Endothelial cell (in vitro differentiated cells): ENCODE measurements at regions not wholly inside any gene's neighbourhood (a gene's known extent, or its start where the extent isn't known, plus 50 kb on each side); places are given as distances from the start of the nearest gene placed in this dataset.

ENCODE experiments used
- DNase-seq: peaks from one replicate; pipeline ENCODE4 v3.0.0; 2021; ENCODE audit warnings: low spot score
- H3K27ac Mint-ChIP-seq: one replicate; pipeline ENCODE4 v1.8.0; 2021; ENCODE audit warnings: mixed read lengths, inconsistent platforms; ENCODE audit not compliant: unreplicated experiment
- H3K27me3 Mint-ChIP-seq: one replicate; pipeline ENCODE4 v1.8.0; 2021; ENCODE audit warnings: mild to moderate bottlenecking, moderate library complexity, mixed read lengths, inconsistent platforms; ENCODE audit not compliant: unreplicated experiment
- H3K36me3 Mint-ChIP-seq: one replicate; pipeline ENCODE4 v1.8.0; 2021; ENCODE audit warnings: mild to moderate bottlenecking, low read depth, mixed read lengths, inconsistent platforms; ENCODE audit not compliant: unreplicated experiment
- H3K4me1 Mint-ChIP-seq: one replicate; pipeline ENCODE4 v1.8.0; 2021; ENCODE audit warnings: mild to moderate bottlenecking, mixed read lengths, inconsistent platforms; ENCODE audit not compliant: unreplicated experiment
- H3K4me3 Mint-ChIP-seq: one replicate; pipeline ENCODE4 v1.8.0; 2021; ENCODE audit warnings: mild to moderate bottlenecking, mixed read lengths, inconsistent platforms; ENCODE audit not compliant: unreplicated experiment
- H3K9me3 Mint-ChIP-seq: one replicate; pipeline ENCODE4 v1.8.0; 2021; ENCODE audit warnings: mixed read lengths, inconsistent platforms; ENCODE audit not compliant: unreplicated experiment
- CTCF ChIP-seq: fragments of 200-600 bp; sonication (generic); IDR thresholded peaks from one replicate; pipeline ENCODE4 v1.5.0; 2021; ENCODE audit warnings: antibody characterized with exemption; ENCODE audit not compliant: unreplicated experiment

GRCh38 chr19:30877661-30878113 lies 471.5 kb downstream of the TSHZ3 start:
- DNase-seq: no peak
- Mint-ChIP-seq H3K27ac (no peak overlapping the region), H3K4me1 (peaks cover 17% of the 10 kb centered on the region), H3K4me3 (no peak overlapping the region), H3K9me3 (no peaks in the 10 kb centered on the region), H3K36me3 (no peaks in the 10 kb centered on the region), H3K27me3 (peaks cover 1% of the 10 kb centered on the region)
- no peak for TF ChIP-seq CTCF

GRCh38 chr19:30873691-30874090 lies 475.5 kb downstream of the TSHZ3 start:
- H3K4me3 Mint-ChIP-seq: no peak overlapping the region
- peaks cover 7% of the 10 kb centered on the region for H3K4me1 Mint-ChIP-seq
- TF ChIP-seq CTCF: no peak
- no peak for DNase-seq
- H3K9me3 Mint-ChIP-seq: no peaks in the 10 kb centered on the region
- no peaks in the 10 kb centered on the region for H3K36me3 Mint-ChIP-seq
- peaks cover 3% of the 10 kb centered on the region for H3K27me3 Mint-ChIP-seq
- H3K27ac Mint-ChIP-seq: no peak overlapping the region

- TF ChIP-seq CTCF: no peak
Measured at GRCh38 chr19:30873003-30873402, 476.2 kb downstream of the TSHZ3 start.

GRCh38 chr19:30871979-30872378 lies 477.3 kb downstream of the TSHZ3 start:
- no peaks in the 10 kb centered on the region for H3K4me1 Mint-ChIP-seq
- peaks cover 3% of the 10 kb centered on the region for H3K27me3 Mint-ChIP-seq
- no peaks in the 10 kb centered on the region for H3K9me3 Mint-ChIP-seq
- no peak overlapping the region for H3K27ac Mint-ChIP-seq
- DNase-seq: no peak
- no peaks in the 10 kb centered on the region for H3K36me3 Mint-ChIP-seq
- no peak overlapping the region for H3K4me3 Mint-ChIP-seq
- TF ChIP-seq CTCF: no peak

More at GRCh38 chr19:30873003-30873402, 476.2 kb downstream of the TSHZ3 start:
- Mint-ChIP-seq H3K27me3 (peaks cover 3% of the 10 kb centered on the region), H3K4me3 (no peak overlapping the region), H3K36me3 (no peaks in the 10 kb centered on the region), H3K27ac (no peak overlapping the region), H3K9me3 (no peaks in the 10 kb centered on the region), H3K4me1 (peaks cover 2% of the 10 kb centered on the region)
- no peak for DNase-seq

GRCh38 chr19:30870876-30871275 lies 478.4 kb downstream of the TSHZ3 start:
- DNase-seq: no peak
- no peak overlapping the region for H3K27ac Mint-ChIP-seq
- TF ChIP-seq CTCF: no peak
- H3K36me3 Mint-ChIP-seq: no peaks in the 10 kb centered on the region
- no peak overlapping the region for H3K4me3 Mint-ChIP-seq
- no peaks in the 10 kb centered on the region for H3K9me3 Mint-ChIP-seq
- no peaks in the 10 kb centered on the region for H3K4me1 Mint-ChIP-seq
- H3K27me3 Mint-ChIP-seq: peaks cover 3% of the 10 kb centered on the region
